ENCODE measurements at regions not wholly inside any gene's neighbourhood (a gene's known extent, or its start where the extent isn't known, plus 50 kb on each side); places are given as distances from the start of the nearest gene placed in this dataset.

DNA sequence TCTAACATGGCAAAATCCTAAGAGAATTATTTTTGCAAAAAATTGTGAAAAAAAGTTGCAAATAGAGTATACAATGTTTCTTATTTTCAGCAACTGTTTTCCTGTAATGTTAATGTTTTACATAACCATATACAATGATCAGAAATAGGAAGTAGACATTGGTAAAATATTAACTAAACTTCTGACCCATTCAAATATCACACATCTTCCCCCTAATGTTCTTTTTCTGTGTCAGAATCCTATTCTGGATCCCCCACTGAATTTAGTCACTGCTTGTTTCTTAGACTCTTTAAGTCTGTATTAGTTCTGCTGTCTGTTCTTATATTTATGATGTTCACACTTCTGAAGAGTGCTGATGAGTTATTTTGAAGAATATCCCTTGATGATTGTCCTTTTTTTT is 62.0 kb downstream of the HFE start:
- no peak for DNase-seq

DNA sequence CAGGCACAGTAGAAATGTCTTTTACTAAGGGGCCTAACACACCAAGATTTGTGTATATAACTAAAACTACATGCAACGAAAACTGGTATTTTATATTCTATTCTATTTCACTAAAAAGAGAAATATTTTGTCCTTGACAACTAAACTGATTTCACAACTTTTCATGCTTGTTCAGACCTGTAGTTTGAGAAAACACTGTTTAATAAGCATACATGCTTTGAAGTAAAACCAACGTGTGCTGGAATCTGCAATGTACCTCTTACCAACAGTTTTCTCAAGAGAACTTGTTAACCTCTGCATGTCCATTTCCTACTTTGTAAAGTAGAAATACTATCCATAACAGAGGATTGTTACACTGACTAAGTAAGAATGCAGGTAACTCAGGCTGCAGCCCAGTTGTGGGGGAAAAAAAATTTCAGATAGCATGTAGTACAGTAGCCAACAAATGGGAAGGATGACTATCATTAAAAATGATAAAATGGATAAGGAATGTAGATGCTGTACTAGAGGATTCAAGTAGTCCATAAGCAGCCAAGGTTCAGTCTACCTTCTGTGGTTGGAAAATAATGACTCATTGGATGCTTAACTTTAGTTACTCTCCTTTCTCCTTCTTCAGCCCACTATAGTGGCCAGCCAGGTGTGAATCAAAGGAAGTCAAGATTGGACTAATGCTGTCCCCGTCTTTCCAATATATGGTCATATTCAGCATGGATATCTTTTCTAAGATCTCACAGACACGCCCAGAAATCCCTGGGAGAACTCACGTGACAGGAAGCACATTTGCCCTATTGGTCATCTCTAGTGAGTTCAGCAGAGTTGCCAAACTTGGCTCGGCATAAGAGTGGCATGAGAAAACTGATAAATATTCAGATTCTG is 65.2 kb downstream of the HFE start:
- DNase-seq = no peak

- DNase-seq = peak in 1 of 6 experiments; percentile 54
These were observed 68.1 kb downstream of the HFE start for GRCh38 chr6:26155061-26155930.

- peak; percentile 69 to 90 (median 82) for DNase-seq
These were observed 69.0 kb downstream of the HFE start for GRCh38 chr6:26156105-26156849.

DNA sequence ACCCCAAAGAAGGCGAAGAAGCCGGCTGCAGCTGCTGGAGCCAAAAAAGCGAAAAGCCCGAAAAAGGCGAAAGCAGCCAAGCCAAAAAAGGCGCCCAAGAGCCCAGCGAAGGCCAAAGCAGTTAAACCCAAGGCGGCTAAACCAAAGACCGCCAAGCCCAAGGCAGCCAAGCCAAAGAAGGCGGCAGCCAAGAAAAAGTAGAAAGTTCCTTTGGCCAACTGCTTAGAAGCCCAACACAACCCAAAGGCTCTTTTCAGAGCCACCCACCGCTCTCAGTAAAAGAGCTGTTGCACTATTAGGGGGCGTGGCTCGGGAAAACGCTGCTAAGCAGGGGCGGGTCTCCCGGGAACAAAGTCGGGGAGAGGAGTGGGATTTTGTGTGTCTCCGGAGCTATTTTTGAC is 69.6 kb downstream of the HFE start:
- peak in 2 of 6 experiments; percentile 55 to 70 for DNase-seq

GRCh38 chr6:26157251-26158075 is 70.2 kb downstream of the HFE start:
- DNase-seq = peak; percentile 76 to 100 (median 92)

- DNase-seq = peak in 5 of 6 experiments; percentile 77 to 100 (median 87)
These were observed 70.9 kb downstream of the HFE start for GRCh38 chr6:26158076-26158580.

DNA sequence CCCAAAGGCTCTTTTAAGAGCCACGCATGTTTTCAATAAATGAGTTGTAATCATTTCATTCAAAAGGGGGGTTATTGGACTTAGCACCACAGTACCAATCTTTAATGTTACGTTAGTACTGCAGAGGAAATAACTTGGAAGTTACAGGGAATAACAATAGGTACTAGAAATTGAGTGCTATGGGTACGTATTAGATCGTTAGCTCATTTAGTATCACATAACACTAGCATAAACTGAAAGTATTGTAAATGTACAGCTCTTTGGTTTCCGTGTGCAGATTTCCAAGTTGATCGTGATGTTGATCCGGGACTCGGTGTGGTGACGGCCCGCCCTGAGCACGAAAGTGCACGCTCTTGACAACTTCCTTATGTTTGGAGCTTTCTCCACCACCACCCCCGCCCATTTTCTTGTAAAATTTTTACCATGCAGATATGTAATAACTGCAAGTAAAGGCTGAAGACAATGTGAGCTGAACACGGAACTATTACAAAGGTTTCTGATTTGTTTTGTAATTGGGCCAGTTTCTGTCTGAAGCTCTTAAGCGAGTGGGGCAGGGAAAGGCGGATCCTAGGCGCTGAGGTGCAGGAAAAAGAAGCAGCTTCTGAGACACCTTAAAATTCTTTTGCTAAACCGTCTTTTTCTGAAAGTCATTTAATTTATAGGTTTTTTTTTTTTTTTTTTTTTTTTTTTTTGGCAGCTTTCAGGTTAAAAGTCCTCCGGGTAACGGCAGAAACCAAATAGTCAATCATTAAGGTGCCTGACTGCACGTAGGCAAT is 71.5 kb downstream of the HFE start:
- DNase-seq = peak; percentile 54 to 78 (median 68)

DNA sequence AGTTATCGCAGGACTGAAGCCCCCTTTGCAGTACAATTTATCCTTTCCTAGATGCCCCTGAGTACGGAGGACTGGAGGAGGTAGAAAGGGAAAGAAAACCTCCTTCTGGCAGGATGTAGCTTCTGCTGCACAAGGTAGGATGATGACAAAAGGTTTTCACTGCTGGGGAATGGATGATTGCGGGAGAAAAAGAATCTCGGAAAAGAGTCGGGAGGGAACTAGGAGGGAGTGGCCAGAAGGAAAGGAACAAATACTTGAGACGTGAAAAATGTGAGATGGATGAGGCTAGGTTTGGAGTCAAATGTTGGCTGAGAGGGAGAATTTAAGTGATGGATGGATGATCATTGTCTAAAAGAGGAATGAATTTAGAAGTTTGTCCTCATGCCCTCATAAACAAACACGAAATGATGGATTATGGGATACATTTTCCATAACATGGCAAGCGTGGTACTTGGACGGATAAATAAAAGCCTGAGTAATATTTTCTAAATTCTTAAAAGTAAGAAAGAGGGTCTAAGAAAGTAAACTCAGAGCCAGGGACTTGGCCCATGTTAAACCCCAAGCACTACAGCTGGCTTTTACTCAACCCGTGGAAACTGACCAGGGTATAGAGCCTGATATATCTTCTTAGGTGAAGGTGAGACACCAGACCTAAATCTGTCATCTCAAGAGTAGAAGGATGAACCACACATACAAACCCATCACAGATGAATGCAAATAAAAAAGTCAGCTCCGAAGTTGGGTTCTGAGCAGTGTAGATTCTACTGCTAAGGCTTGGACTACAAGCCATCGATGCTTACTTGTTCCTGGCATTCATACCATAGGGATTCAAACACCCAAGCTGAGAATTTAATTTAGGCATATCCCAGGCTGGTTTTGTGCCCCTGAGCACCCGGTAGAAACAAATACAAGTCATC is 72.4 kb downstream of the HFE start:
- DNase-seq = no peak

GRCh38 chr6:26161322-26161721 is 74.1 kb downstream of the HFE start:
- no peak for DNase-seq

GRCh38 chr6:26162399-26162798 is 75.2 kb downstream of the HFE start:
- no peak for DNase-seq

GRCh38 chr6:26163427-26164119 is 76.3 kb downstream of the HFE start:
- peak in 1 of 6 experiments; percentile 4 for DNase-seq

DNA sequence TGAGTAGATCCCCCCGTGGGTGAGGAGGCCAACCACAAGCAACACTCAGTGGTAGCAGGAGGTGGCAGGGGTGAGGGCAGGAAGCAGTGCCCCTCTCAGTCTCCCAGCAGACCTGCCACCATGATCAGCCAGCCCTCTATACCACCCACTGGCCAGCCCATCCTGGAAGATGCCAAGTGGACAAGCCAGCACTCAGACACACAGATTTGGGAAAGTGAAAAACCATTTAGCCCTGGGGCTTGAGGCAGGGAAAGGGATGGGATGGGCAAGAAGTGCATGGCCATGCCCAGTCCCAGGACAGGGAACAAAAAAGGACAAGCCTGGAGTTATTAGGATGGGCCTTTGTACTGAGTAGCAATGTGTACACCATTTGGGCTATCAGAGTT is 76.9 kb downstream of the HFE start:
- DNase-seq = no peak

DNA sequence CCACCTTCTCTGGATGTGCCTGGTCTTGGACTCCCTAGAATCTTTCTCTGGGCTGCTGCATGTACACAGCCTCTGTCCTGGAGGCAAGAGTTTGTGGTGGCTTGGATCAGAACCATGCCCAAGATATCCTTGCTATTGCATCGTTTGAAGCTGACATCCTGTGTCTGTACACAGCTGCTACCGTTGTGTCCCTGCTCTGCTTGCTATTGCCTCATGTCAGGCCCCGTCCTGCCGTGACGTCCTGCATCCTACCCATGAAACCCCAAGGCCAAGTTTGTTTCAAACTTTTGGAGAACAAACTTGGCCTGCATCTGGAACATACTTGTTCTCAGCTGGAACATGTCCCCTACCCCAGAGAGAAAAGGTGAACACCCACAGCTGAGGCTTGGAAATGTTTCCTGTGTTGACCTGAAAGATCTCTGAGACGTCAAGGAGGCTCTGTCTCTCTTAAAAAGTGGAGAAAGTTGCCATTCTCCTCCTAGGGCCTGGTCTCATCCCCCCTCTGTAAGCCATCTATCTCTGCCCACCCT is 78.1 kb downstream of the HFE start:
- DNase-seq = peak in 1 of 6 experiments; percentile 12

- DNase-seq = no peak
These were observed 83.0 kb downstream of the HFE start for GRCh38 chr6:26170181-26170580.

- no peak for DNase-seq
These were observed 84.0 kb downstream of the HFE start for GRCh38 chr6:26170951-26171841.

DNA sequence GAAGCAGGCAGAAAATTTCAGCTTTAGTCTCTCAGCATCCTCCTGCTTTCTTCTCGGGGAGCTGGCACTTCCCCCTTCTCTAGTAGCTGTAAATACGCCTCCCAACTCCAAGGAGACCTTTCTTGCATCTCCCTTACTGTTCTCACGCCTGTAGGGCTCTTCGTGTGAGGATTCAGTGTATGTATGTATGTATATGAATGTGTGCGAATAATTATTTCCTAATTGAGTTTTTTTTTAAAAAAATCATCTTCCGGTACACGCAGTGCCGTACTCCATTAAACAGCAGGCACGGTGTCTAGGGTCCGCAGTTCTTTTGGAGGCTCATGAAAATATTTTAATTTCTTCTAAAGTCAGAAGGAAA is 85.4 kb downstream of the HFE start:
- DNase-seq = peak in 5 of 6 experiments; percentile 22 to 65 (median 39)

DNA sequence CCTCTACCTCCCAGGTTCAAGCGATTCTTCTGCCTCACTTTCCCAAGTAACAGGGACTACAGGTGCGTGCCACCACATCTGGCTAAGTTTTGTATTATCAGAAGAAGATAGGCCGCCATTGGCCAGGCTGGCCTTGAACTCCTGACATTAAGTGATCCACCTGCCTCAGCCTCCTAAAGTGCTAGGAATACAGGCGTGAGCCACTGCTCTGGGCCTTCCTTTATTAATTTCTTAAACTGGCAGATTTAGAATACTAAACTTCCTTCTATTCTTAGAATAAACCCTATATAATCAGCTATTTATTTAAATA is 86.6 kb downstream of the HFE start:
- DNase-seq = no peak

Measured in stimulated activated naive CD4-positive, alpha-beta T cell (primary cell).